DOHH2 (cell line): ENCODE measurements at regions not wholly inside any gene's neighbourhood (a gene's known extent, or its start where the extent isn't known, plus 50 kb on each side); places are given as distances from the start of the nearest gene placed in this dataset.

Experiments
- H3F3A ChIP-seq: fragments of 200-600 bp; sonication (generic), shearing (Covaris generic); 2 replicates; pipeline ENCODE4 v1.6.0; 2016; ENCODE audit warnings: antibody characterized with exemption, mild to moderate bottlenecking; ENCODE audit not compliant: control insufficient read depth, insufficient read depth
- H3K27ac ChIP-seq: fragments of 200-600 bp; sonication (generic); 2 replicates; pipeline ENCODE4 v1.5.1; 2014; ENCODE audit warnings: low read depth, mild to moderate bottlenecking, low read length, moderate library complexity
- H3K27me3 ChIP-seq: fragments of 200-600 bp; sonication (generic); 2 replicates; pipeline ENCODE4 v1.6.1; 2014; ENCODE audit warnings: mild to moderate bottlenecking, low read length, mixed read lengths; ENCODE audit not compliant: control insufficient read depth
- H3K36me3 ChIP-seq: fragments of 200-600 bp; sonication (generic); 2 replicates; pipeline ENCODE4 v1.6.1; 2014; ENCODE audit warnings: mild to moderate bottlenecking, low read length, moderate library complexity, mixed read lengths; ENCODE audit not compliant: control insufficient read depth
- H3K4me1 ChIP-seq: fragments of 200-600 bp; sonication (generic); 2 replicates; pipeline ENCODE4 v1.6.1; 2014; ENCODE audit warnings: mild to moderate bottlenecking, low read length, mixed read lengths; ENCODE audit not compliant: control insufficient read depth
- H3K4me2 ChIP-seq: fragments of 200-600 bp; sonication (generic); 2 replicates; pipeline ENCODE4 v1.6.0; 2014; ENCODE audit warnings: mild to moderate bottlenecking, low read length, moderate library complexity
- H3K4me3 ChIP-seq: fragments of 200-600 bp; sonication (generic); 2 replicates; pipeline ENCODE4 v1.5.1; 2014; ENCODE audit warnings: mild to moderate bottlenecking, low read length, mixed read lengths
- H3K79me2 ChIP-seq: fragments of 200-600 bp; sonication (generic); 2 replicates; pipeline ENCODE4 v1.6.1; 2014; ENCODE audit warnings: mild to moderate bottlenecking, low read length, mixed read lengths; ENCODE audit not compliant: control insufficient read depth
- H3K9me2 ChIP-seq: fragments of 200-600 bp; sonication (generic); replicated peaks from 2 replicates; pipeline ENCODE4 v1.6.1; 2014; ENCODE audit warnings: mild to moderate bottlenecking, low read length, mixed read lengths; ENCODE audit not compliant: control insufficient read depth
- H3K9me3 ChIP-seq: fragments of 200-600 bp; sonication (generic); 2 replicates; pipeline ENCODE4 v1.6.1; 2014; ENCODE audit warnings: antibody characterized with exemption, low read length, mixed read lengths; ENCODE audit not compliant: control insufficient read depth, insufficient read depth
- H4K20me1 ChIP-seq: fragments of 200-600 bp; sonication (generic); 2 replicates; pipeline ENCODE4 v1.6.0; 2014; ENCODE audit warnings: low read depth, mild to moderate bottlenecking, antibody characterized with exemption, low read length, moderate library complexity; ENCODE audit not compliant: control insufficient read depth, insufficient read depth
- EZH2phosphoT487 ChIP-seq: fragments of 200-600 bp; sonication (generic); IDR thresholded peaks from 2 replicates; pipeline ENCODE4 v1.6.1; 2017; ENCODE audit warnings: borderline replicate concordance, mild to moderate bottlenecking, antibody characterized with exemption, low read length, moderate library complexity, mixed read lengths
- TF ChIP-seq, protein P1 (sequence below): fragments of 200-600 bp; sonication (generic); IDR thresholded peaks from one replicate; pipeline ENCODE4 v1.5.1; 2014; ENCODE audit warnings: antibody characterized with exemption, mild to moderate bottlenecking, low read depth, low read length; ENCODE audit not compliant: poor library complexity, severe bottlenecking

DNA sequence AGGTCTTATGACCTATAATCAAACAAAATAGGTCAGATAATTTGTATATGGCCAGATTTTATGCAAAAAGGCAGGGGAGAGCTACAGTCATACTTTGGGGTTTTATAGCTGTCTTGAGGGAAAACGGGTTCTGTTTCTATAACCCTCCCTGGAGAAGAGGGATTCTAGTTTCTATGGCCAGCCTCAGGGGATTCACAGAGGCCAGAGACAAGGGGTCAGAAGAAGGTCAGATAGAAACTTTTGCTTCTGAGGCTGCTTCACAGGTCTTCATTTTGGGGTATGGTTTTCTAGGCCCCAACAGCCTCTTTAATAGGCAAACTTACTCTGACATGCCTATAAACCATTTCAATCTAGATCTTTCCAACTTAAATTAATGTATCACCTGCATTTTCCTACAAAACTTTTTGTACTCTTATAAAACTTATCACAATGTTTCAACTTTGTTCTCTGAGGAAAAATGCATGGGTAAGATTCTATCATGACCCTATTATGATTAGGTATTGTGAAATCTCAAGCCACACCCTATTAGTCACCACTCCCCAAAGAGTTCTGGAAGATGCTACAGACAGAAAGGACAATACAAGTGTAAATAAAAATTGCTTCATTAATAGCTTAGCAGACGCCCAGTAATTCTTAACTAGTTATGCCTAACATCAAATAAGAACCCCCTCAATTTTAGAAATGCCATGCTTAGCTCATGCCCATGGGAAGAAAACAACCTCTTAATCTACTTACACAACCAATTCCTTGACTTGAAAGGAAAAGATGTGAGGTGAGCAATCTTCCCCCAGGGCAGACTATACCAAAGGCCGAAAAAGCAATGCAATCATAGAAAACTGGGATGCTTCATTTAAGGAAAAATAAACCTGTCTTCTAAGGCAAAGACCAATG lies 396.6 kb downstream of the TLR4 start:
- Histone ChIP-seq H3K27me3 (no peaks in the 10 kb centered on the region), H3K36me3 (no peaks in the 10 kb centered on the region), H3F3A (no peaks in the 10 kb centered on the region), H3K4me3 (no peak overlapping the region), H3K9me2 (no peaks in the 10 kb centered on the region), H3K79me2 (no peaks in the 10 kb centered on the region), H3K9me3 (no peaks in the 10 kb centered on the region), H4K20me1 (no peaks in the 10 kb centered on the region), H3K27ac (no peak overlapping the region), H3K4me2 (no peak overlapping the region), H3K4me1 (no peaks in the 10 kb centered on the region)
- TF ChIP-seq, protein P1, sequence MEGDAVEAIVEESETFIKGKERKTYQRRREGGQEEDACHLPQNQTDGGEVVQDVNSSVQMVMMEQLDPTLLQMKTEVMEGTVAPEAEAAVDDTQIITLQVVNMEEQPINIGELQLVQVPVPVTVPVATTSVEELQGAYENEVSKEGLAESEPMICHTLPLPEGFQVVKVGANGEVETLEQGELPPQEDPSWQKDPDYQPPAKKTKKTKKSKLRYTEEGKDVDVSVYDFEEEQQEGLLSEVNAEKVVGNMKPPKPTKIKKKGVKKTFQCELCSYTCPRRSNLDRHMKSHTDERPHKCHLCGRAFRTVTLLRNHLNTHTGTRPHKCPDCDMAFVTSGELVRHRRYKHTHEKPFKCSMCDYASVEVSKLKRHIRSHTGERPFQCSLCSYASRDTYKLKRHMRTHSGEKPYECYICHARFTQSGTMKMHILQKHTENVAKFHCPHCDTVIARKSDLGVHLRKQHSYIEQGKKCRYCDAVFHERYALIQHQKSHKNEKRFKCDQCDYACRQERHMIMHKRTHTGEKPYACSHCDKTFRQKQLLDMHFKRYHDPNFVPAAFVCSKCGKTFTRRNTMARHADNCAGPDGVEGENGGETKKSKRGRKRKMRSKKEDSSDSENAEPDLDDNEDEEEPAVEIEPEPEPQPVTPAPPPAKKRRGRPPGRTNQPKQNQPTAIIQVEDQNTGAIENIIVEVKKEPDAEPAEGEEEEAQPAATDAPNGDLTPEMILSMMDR = no peak
- TF ChIP-seq EZH2phosphoT487 = no peak

DNA sequence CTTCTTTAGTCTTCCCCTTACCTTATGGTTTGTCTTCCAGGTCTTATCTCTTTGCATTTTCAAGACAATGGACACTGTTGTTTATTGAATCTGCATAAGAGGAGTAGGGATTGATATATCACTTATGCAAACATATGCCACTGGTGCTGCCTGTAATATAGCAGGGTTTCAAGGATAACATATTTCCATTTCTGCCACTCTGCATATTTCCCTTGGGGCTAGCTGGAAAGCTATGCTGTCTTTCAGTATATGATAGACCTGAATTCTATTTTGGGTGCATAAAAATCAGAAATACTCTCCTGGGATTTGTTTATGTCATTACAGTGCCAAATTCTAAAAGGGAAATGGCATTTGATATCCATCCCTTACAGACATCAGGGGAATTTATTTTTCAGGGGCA lies 400.2 kb downstream of the TLR4 start:
- Histone ChIP-seq H3K4me3 (no peak overlapping the region), H4K20me1 (no peaks in the 10 kb centered on the region), H3K79me2 (no peaks in the 10 kb centered on the region), H3K36me3 (no peaks in the 10 kb centered on the region), H3K9me3 (no peaks in the 10 kb centered on the region), H3F3A (no peaks in the 10 kb centered on the region), H3K4me2 (no peak overlapping the region), H3K9me2 (no peaks in the 10 kb centered on the region), H3K27me3 (no peaks in the 10 kb centered on the region), H3K4me1 (no peaks in the 10 kb centered on the region), H3K27ac (no peak overlapping the region)
- TF ChIP-seq EZH2phosphoT487 = no peak
- TF ChIP-seq, protein P1 = no peak

DNA sequence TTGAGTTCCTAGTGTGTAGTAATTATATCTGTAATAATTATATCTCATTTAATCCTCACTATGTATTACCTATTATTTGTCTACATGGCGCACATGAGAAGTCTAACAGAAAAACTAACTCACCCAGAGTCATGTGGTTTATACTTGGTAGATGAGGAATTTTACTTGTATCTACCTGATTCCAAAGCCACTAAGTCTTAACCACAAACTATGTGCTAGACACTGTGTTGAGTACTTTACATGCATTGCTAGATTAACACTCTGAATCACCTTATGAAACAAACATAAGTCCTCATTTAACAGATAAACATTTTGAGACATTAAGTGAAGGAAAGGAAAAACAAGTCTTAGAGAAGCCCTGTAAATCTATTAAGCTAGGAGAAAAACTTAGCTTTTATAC lies 404.8 kb downstream of the TLR4 start:
- H3K4me1 ChIP-seq = no peaks in the 10 kb centered on the region
- no peaks in the 10 kb centered on the region for H4K20me1 ChIP-seq
- H3K4me3 ChIP-seq = no peak overlapping the region
- H3F3A ChIP-seq = no peaks in the 10 kb centered on the region
- no peak overlapping the region for H3K4me2 ChIP-seq
- no peaks in the 10 kb centered on the region for H3K27me3 ChIP-seq
- H3K79me2 ChIP-seq = no peaks in the 10 kb centered on the region
- TF ChIP-seq EZH2phosphoT487 = no peak
- TF ChIP-seq, protein P1 = no peak
- H3K9me2 ChIP-seq = no peaks in the 10 kb centered on the region
- no peaks in the 10 kb centered on the region for H3K9me3 ChIP-seq
- no peaks in the 10 kb centered on the region for H3K36me3 ChIP-seq
- no peak overlapping the region for H3K27ac ChIP-seq
